ENCODE measurements at regions not wholly inside any gene's neighbourhood (a gene's known extent, or its start where the extent isn't known, plus 50 kb on each side); places are given as distances from the start of the nearest gene placed in this dataset.

DNA sequence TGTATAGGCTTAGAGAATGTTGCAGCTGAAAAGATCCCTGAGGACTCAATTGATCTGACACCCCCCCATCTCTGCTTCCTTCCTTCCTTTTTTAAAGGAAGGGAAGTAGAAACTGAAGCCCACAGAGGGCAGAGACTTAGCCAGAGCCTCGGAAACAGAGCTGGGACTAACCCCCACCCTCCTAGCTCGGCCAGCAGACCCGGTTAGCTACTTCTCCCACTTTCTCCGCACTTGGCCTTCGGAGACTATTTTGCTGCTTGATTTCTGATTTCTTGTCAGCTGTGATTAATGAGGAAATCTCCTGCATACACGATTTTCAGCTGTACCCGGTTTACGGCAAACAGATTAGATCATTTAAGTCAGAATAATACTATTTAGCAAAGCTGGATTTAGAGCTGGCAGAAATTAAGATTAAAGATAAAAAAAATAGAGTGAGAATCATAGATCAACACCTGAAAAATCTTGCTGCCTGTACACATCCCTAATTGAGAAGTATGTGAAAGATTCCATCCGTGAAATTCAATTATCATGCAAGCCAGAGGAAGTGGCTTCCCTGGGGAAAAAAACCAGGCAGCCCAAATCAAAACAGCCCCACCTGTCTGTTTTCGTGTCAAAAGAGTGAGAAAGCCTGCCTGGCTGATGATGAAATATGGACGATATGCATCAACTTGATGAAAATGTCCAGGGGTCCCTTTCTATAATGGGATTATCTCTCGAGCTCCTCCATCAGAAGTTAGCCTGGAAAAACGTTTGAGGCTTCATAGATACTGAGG, 159.5 kb upstream of the SHB start:
- DNase-seq (ENCODE audit: low read depth in 2 of 2) = no peak

DNA sequence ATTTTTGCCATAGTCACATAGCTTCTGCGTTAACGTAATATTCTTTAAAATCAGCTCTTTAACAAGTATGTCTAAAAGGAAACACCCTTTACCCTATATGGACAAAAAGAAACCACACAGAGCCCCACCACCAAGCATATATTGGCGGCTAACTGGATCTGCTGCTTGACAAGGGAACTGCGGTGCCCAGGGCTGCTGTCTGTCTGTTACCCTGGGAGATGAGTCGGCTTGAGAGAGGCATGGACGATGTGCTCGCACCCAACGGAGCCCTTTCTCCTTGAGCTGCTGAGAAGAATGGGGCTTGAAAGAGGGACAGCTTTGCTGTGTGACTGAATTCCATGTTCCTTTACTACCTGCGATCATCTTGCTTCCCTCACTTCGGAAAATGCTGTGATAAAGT, 158.6 kb upstream of the SHB start:
- peak; percentile 4 to 8 for DNase-seq (ENCODE audit: low read depth in 2 of 2)

DNA sequence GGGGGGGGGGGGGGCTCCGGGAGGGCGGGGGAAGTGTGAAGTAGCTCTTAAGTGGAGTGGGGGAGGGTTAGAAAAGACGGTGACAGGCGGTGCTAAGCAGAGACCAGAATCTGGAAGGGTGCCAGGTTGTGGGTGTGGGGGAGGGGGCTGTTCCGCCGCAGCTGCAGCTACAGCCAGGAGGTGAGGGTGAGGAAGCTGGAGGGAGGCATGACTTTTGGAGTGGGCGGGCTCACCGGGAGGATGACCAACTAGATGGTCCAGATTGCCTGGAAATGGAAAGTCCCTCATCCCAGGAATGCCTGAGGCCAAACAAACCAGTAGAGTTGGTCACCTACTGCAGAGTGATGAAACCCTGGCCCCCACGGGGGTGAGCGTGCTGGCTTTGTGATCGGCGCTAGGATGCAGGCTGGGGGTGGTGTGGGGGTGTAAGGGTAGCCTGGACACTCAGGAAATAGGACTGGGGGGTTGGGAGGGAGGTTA, 158.1 kb upstream of the SHB start:
- DNase-seq (ENCODE audit: low read depth in 2 of 2) = peak; percentile 17 to 32

DNA sequence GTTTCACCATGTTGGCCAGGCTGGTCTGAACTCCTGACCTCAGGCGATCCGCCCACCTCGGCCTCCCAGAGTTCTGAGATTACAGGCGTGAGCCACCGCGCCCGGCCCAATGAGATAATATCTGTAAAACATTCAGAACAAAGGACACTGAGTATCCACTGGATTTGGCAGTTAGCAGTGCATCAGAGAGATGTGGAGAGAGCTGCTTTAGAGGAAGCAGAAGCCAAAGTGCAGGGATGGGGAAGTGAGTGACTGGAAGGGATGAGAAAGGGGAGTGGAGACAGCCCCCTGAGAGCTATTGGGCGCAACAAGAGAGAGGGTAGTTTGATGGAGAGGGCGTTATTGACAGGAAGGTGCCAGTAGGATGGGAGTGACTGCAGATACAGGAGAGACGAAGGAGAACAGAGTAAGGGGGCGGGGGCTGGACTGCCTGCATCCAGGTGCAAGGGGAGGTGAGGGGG, 157.5 kb upstream of the SHB start:
- DNase-seq (ENCODE audit: low read depth in 2 of 2) = no peak

DNA sequence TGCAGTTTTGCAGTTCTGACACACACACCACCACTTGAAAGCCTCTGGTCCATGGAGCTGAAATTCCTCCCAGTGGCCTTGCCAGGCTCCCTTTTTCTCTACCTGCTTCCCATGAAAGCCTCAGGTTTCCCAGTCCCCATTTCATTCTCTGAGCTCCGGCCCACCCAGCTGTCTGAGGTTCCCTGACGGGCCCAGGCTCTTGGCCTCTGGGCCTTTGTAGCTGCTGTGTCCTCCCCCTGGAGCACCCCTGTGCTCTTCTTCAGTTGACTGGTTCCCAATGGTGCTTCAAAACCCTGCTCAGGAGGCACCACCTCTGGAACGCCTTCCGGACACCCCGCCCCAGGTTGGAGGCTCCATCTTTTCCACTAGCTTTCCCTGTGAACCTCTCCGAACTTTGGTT, 155.9 kb upstream of the SHB start:
- no peak for DNase-seq (ENCODE audit: low read depth in 2 of 2)

DNA sequence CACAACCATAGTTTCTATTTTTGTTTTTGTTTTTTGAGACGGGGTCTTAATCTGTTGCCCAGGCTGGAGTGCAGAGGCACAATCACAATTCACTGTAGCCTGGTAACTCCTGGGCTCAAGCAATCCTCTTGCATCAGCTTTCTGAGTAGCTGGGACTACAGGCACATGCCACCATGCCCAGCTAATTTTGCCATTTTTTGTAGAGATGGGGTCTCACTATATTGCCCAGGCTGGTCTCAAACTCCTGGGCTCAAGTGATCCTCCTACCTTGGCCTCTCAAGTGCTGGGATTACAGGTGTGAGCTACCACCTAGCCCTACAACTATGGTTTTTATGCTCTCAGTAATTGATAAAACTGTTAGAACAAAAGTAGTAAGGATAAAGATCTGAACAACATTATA, 147.5 kb upstream of the SHB start:
- no peak for DNase-seq (ENCODE audit: low read depth in 2 of 2)

DNA sequence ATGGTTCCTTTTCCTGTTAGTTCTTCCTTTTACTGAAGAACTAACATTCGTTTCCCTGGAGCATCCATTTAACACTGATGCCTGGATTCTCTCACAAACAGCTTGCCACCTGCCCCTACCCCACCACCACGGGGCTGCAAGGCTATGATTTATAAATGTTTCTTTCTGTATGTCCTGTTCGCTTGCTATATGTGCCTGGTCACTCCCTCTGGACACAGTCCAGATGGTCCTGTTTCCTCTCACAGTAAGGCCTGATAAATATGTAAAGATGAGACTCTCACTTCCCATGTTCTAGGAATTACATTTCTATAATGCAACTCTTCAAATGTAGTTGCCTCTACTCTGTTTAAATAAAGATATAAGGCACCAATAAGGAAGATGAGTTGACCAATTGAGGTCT, 146.4 kb upstream of the SHB start:
- DNase-seq (ENCODE audit: low read depth in 2 of 2) = no peak

DNA sequence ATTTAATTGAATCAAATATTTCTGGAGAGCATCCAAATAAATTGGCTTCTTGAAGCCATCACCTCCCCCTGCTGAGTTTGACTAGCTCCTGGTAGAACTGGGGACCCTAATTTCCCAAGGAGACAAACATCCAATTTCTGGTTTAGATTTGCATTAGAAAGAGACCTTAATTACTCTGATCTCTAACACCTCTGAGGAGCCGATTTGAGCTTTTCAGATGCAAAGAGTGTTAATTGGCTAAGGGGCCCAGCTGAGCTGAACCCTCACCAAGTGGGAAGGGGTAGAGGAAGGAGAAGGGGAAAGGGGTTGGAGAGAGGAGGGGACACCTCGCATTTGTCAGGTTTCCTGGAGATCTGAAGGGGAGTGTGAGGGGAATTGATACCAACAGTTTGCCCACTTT, 145.4 kb upstream of the SHB start:
- DNase-seq (ENCODE audit: low read depth in 2 of 2) = no peak

DNA sequence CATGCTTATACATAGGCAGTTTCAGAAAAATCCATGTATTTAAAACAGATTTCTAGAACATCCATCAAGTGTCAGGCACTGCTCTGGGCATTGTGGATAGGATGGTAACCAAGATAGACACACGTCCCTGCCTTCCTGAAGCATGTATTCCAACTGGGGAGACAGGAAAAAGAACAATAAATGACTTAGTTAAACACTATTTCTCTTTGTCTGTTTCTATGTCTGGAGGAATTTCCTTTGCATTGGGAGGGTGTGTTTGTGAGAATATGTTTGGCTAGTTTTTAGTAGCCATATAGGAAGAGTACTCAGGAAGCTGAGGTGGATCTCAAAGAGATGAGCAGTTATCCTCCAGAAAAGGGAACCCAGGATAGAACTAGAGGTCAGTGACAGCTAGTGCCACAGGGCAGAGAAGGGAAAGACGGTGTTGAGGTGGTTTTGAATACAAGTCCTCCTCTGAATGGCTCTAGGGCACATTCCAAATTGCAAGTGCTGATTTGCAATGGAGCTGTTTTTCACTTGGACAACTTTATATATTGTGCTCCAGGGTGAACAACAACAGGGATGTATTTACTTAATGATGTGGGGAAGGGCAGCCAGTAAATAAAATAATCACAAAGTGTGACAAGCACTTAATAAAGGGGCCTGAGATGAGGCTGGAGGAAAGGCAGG, 144.7 kb upstream of the SHB start:
- DNase-seq (ENCODE audit: low read depth in 2 of 2) = no peak

DNA sequence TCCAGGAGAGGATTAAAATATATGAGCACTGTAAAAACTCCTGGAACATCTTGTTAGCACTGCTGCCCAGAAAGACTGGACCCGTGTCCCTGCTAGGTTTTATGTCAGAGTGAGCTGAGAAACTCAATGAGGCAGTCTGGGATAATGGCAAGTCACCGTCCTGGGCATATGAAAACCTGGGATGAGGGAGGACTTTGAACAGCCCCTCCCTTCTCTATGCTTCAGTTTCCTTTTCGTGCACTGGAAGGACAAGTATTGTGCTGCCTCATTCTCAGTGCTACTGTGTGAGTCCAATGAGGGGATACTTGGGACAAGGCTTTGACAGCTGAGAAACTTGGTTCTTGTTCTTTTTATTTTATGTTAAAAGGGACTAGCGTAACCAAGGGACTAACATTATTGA, 143.0 kb upstream of the SHB start:
- DNase-seq (ENCODE audit: low read depth in 2 of 2) = no peak

DNA sequence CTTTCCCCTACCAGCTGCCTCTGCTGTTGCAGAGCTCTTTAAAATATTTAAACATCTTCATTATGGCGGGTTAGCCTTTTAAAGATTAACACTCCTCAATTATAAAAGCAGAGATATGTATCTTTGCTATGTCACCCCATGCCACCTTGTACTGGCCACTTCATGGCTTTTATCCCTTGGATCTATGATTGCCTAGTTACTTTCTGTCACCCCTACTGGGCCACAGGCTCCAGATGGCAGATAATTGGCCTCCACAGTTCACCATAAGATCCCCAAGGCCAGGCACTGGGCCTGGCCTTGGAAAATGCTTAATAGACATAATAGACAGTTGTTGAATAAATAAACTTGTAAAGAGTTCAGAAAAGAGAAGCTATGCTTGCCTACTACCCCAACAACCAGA, 142.0 kb upstream of the SHB start:
- DNase-seq (ENCODE audit: low read depth in 2 of 2) = no peak

DNA sequence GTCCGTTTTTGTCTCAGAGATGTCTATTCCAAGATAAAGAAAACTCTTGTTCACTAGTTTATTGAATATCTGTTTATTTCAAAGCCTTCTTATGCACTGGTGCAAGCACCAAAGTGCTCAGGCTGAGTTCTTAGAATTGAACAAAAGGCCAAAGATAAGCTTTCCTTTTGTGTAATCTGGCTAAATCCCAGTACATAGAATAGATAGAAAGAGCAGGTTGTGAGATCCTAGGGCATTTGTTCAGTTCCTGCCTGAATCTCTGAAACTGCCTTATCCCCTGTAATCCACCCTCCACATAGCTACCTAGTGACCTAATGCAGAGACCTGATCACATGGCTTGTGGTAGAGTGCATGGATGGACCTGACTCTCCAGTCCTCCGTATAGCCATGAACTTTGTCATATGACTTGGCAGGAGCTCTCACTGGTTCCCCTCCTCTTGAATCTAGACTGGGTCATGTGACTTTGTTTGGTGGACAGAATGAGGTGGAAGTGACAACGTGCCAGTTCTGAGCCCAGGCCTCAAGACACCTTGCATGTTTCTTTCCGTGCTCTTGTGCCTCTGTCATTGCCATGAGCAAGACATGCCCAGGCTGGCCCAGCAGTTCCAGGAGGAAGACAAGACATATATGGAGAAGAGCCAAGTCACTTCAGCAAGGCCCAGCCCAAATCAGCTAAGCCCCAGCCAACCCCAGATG, 139.3 kb upstream of the SHB start:
- no peak for DNase-seq (ENCODE audit: low read depth in 2 of 2)

DNA sequence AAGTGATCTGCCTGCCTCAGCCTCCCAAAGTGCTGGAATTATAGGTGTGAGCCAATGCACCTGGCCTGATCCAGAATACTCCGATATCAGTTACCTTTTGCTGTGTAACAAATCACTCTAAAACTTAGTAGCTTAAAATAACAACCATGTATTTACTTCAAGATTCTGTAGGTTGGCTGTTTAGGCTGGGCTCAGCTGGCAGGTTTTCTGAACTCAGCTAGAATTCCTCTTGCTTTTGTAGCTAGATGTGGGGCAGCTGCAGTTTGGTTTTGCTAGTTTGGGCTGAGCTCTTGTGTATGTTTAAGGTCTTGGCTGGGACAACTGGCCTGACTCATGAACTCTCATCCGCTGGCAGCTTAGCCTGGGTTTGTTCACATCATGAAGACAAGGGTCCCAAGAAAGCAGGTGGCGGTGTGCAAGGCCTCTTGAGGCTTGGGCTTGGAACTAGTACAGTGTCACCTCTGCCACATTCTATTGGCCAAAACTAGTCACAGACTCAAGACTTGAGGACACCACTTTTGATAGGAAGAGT, 138.3 kb upstream of the SHB start:
- DNase-seq (ENCODE audit: low read depth in 2 of 2) = no peak

DNA sequence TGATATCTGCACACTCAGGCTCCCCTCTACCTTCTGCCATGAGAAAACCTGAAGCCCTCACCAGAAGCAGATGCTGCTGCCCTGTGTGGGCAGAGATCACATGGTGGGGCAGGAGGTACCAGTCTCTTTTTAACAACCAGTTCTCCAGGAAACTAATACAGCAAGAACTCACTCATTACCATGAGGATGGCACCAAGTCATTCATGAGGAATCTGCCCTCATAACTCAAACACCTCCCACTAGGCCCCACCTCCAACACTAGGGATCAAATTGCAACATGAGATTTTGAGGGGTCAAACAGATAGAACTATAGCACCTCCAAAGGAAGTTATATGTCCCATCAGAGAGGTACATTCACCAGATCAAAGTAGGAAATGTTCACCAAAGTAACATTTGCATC, 136.3 kb upstream of the SHB start:
- DNase-seq (ENCODE audit: low read depth in 2 of 2) = no peak

DNA sequence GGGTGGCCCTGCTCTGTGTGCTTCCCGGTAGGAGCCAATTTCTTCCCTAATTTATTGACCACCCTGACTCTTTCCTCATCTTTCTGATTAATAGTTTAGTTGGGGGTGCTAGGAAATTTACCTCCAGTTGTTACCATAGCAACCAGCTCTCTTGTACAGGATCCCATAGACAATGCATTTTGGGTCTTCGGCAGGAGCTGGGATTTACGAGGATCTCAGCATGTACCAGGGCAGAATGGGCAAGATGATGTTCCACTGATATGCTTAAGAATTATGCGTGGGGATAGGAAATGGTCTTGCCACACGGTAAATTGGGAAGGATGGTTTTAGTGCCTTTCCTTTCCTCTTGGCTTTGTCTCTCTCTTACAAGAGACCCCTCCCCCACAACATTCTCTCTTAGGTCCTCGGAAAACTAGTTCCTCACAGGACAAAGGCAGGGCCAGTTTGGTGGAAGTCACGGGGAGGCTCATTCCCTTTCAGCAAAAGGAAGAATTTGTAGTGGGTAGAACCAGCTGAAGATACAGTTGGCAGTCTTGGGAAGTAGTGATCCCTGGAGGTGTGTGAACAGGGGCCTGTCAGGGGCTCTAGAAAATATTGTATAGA, 133.4 kb upstream of the SHB start:
- no peak for DNase-seq (ENCODE audit: low read depth in 2 of 2)

DNA sequence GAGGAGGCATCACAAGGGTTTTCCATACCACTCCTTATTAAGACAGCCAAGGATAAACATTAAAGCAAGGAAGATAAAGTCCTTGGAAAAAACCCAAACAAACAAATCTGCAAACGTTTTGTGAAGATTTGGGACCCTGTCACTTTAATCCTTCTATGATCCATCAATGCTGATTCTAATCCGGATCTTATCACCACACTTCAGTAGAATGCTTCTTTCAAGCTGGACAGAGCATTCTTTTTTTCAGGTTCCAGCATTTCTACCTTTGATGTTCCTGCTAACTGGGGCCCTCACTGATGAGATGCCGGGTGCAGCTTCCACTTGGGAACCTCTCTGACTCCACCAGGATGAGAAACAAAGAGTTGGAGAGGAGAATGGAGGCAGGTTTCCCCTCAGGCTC, 132.8 kb upstream of the SHB start:
- no peak for DNase-seq (ENCODE audit: low read depth in 2 of 2)

DNA sequence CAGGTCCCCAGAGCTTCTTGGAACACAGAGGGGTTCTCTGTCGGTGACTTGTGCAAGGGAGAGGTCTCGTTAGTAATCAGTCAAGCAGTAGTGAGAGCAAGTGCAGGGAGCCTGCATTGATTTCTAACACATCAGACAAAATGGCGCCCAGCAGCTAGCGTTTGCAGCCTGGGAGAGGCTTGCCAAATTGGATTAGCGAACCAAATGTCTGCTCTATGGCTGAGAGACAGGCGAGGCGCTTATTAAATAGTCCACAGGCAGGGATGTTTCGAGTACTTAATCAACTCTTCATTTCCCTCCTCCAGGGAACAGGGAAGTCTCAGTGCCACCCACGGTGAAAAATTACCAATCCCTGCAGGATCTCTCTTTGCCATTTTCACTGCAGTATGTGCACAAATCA, 131.4 kb upstream of the SHB start:
- no peak for DNase-seq (ENCODE audit: low read depth in 2 of 2)

DNA sequence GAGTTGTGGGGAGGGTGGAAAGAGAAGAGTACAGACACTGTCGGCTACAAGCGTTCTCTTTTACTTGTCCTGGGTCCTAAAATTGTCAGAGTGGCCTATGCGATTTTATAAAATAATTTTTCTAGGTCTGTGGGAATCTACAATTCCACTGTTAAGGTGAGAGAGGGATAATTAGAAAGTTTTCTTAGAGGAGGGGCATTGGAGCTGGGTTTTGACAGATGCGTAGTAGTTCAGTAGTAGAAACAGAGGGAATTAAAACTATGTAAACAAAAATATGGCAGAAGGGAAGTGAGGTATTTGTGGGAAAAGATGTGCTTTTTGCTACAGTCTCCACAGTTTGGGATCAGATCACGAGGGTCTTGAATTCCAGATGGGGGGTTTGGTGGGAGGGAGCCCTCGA, 129.1 kb upstream of the SHB start:
- no peak for DNase-seq (ENCODE audit: low read depth in 2 of 2)

DNA sequence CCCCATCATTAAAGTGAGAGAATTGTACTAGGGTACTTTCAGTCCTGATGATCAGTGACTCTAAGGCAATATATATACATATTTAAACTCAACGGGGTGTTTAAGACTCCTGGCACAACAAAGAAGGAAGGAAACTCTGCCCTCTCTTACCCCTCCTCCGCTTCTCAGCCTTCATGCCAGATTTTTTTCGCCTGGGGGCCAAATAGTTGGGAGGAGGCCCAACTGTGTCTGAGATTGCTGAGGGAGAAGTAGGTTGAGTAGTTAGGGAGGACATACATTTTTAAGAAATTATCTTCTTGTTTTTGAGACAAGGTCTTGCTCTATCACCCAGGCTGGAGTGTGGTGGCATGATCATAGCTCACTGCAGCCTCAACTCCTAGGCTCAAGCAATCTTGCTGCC, 127.7 kb upstream of the SHB start:
- no peak for DNase-seq (ENCODE audit: low read depth in 2 of 2)

DNA sequence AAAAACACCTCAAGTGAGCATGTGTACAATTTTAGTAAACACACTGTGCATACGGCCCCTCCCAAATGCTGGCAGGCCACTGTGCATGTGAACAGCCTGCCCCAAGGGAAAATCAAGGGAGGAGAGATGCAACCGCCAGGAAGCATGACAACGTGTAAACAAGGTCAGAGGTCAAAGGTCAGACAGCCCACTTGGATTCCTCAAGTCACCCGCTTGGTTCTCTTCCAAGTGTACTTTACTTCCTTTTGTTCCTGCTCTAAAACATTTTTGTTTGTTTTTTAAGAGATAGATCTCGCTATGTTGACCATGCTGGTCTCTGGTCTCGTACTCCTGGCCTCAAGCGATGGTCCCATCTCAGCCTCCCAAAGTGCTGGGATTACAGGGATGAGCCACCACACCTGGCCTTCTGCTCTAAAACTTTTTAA, 126.7 kb upstream of the SHB start:
- DNase-seq (ENCODE audit: low read depth in 2 of 2) = no peak

DNA sequence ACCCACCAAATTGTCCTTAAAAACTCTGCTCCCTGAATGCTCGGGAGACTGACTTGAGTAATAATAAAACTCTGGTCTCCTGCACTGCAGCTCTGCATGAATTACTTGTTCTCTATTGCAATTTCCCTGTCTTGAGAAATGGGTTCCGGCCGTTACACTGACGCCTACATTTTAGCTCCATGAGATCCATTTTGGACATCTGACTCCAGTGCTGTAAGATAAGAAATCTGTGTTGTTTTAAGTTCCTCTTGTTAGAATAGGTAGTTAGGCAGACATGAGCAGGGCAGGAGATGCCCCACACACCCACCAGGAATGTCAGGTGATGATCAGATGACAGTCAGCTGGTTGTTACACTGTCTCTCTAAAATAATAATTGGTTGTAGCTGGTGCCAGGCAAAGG, 125.8 kb upstream of the SHB start:
- DNase-seq (ENCODE audit: low read depth in 2 of 2) = no peak

DNA sequence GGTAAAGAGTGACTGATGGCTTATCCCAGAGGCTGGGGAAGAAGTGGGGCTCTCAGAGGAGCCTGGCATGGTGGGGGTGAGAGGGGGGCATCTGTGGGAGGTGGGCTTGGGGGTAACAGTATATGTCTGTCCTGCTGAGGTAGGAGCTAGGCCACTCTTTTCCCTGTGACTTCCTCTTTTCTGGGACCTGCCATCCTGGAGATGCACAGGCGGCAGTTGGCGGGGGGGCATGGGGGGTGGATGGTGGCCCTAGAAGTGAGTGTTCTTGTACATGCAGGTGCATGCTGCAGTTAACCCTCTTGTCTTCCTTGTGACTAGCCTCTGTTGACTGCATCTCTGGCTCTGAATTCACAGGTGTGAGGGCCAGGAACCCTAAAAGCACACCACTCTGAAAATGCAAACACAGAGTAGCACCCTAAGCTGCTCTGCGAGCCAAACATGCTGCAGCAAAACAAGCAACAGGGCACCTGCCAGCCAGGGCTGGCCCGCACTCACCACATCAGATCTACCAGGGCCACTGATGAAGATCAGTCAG, 123.8 kb upstream of the SHB start:
- no peak for DNase-seq (ENCODE audit: low read depth in 2 of 2)

Data from fibroblast of skin of left quadriceps (primary cell).